Astrocyte (in vitro differentiated cells and primary cell): ENCODE measurements at regions not wholly inside any gene's neighbourhood (a gene's known extent, or its start where the extent isn't known, plus 50 kb on each side); places are given as distances from the start of the nearest gene placed in this dataset.
"Not testable (repeated sequence)": the region's sequence is repeated elsewhere in the genome, so short reads cannot be mapped to it uniquely, and the experiment has no call there.

ENCODE experiments used
- DNase-seq: peaks from one replicate; pipeline ENCODE4 v3.0.0-alpha.2; 2010; ENCODE audit warnings: low read depth
- FAIRE-seq: peaks from 2 replicates; lab custom pipeline; 2011; peaks lifted over from hg19 to GRCh38; lab: Jason Lieb, UNC
- H2AFZ ChIP-seq: 2 replicates; pipeline ENCODE4 v1.6.0; 2012; ENCODE audit warnings: low read depth, low read length, inconsistent platforms
- H3K27ac ChIP-seq: 2 replicates; pipeline ENCODE4 v1.5.1; 2011; ENCODE audit warnings: low read depth, low read length, inconsistent platforms
- H3K27me3 ChIP-seq: 2 replicates; pipeline ENCODE4 v1.6.0; 2011; ENCODE audit warnings: low read length, inconsistent platforms; ENCODE audit not compliant: insufficient read depth
- H3K36me3 ChIP-seq: 2 replicates; pipeline ENCODE4 v1.5.1; 2011; ENCODE audit warnings: low read length, inconsistent platforms; ENCODE audit not compliant: insufficient read depth
- H3K4me1 ChIP-seq: 2 replicates; pipeline ENCODE4 v1.5.1; 2011; ENCODE audit warnings: low read length, inconsistent platforms; ENCODE audit not compliant: insufficient read depth
- H3K4me2 ChIP-seq: 2 replicates; pipeline ENCODE4 v1.6.0; 2012; ENCODE audit warnings: low read length, inconsistent platforms
- H3K4me3 ChIP-seq: 2 replicates; pipeline ENCODE4 v1.5.1; 2011; ENCODE audit warnings: low read depth, mild to moderate bottlenecking, low read length, inconsistent platforms; ENCODE audit not compliant: insufficient read depth
- H3K79me2 ChIP-seq: 2 replicates; pipeline ENCODE4 v1.6.0; 2012; ENCODE audit warnings: mild to moderate bottlenecking, low read length, inconsistent platforms; ENCODE audit not compliant: insufficient read depth
- H3K9ac ChIP-seq: 2 replicates; pipeline ENCODE4 v1.6.0; 2012; ENCODE audit warnings: mild to moderate bottlenecking, low read length, inconsistent platforms
- H3K9me3 ChIP-seq: 2 replicates; pipeline ENCODE4 v1.5.1; 2012; ENCODE audit warnings: low read depth, mild to moderate bottlenecking, low read length, inconsistent platforms; ENCODE audit not compliant: insufficient read depth
- H4K20me1 ChIP-seq: 2 replicates; pipeline ENCODE4 v1.6.0; 2012; ENCODE audit warnings: low read length, inconsistent platforms; ENCODE audit not compliant: insufficient read depth
- H3K27ac Mint-ChIP-seq: one replicate; pipeline ENCODE4 v1.8.0; 2021; ENCODE audit warnings: mild to moderate bottlenecking, mixed read lengths; ENCODE audit not compliant: unreplicated experiment
- H3K27me3 Mint-ChIP-seq: one replicate; pipeline ENCODE4 v1.8.0; 2021; ENCODE audit warnings: low read depth, mixed read lengths; ENCODE audit not compliant: unreplicated experiment
- H3K36me3 Mint-ChIP-seq: one replicate; pipeline ENCODE4 v1.8.0; 2021; ENCODE audit warnings: low read depth, mixed read lengths; ENCODE audit not compliant: unreplicated experiment
- H3K4me1 Mint-ChIP-seq: one replicate; pipeline ENCODE4 v1.8.0; 2021; ENCODE audit warnings: low read depth, mixed read lengths; ENCODE audit not compliant: unreplicated experiment
- H3K4me3 Mint-ChIP-seq: one replicate; pipeline ENCODE4 v1.8.0; 2021; ENCODE audit warnings: mild to moderate bottlenecking, moderate library complexity, mixed read lengths; ENCODE audit not compliant: unreplicated experiment
- H3K9me3 Mint-ChIP-seq: one replicate; pipeline ENCODE4 v1.8.0; 2021; ENCODE audit warnings: mild to moderate bottlenecking, mixed read lengths; ENCODE audit not compliant: unreplicated experiment
- EZH2 ChIP-seq: IDR thresholded peaks from 2 replicates; pipeline ENCODE4 v1.6.1; 2012; ENCODE audit warnings: mild to moderate bottlenecking, low read length, inconsistent platforms; ENCODE audit not compliant: insufficient read depth
- TF ChIP-seq, protein P1 (sequence below): IDR thresholded peaks from 2 replicates; pipeline ENCODE4 v1.5.1; 2011; ENCODE audit warnings: low read depth, mild to moderate bottlenecking, inconsistent platforms, low read length, moderate library complexity; ENCODE audit not compliant: insufficient read depth

DNA sequence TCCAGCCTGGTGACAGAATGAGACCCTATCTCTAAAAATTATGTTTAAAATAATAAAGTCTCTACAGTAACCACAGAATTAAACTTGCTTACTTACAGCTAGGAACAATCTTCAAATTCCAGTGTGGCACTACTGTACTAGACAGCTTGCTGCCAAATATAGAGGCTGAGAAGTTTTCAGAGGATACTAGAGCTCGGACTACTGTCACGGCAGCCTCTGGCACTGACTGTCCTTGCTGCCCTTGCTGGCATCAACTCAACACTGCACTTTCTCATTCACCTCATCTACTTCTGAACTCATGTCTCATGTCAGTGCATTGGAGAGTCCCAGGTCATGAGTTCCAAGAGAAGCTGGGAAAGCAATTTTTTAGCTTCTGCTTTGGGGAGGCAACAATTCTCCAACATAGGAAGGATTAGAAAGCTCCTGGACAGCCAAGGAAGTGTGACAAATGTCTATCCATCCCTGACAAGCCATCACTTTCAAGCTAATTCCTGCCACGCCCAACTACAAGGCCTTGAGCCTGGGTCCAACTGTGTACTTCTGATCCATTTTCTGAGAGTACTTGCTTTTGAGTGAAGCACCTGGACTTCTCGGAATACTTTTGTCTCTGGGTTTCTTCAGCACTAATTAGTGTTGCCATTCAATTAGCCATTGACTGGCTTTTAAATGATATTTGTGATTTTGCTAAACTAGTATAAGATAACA lies 98.6 kb upstream of the NR3C2 start:
- no peaks in the 10 kb centered on the region for H3K27me3 ChIP-seq
- no peaks in the 10 kb centered on the region for H3K9me3 ChIP-seq
- Mint-ChIP-seq H3K9me3 (peaks cover under 1% of the 10 kb centered on the region), H3K27me3 (no peaks in the 10 kb centered on the region), H3K27ac (no peak overlapping the region), H3K36me3 (no peaks in the 10 kb centered on the region), H3K4me1 (no peaks in the 10 kb centered on the region), H3K4me3 (no peak overlapping the region)
- no peaks in the 10 kb centered on the region for H3K4me1 ChIP-seq
- no peak overlapping the region for H3K9ac ChIP-seq
- H3K4me2 ChIP-seq: no peak overlapping the region
- H3K36me3 ChIP-seq: no peaks in the 10 kb centered on the region
- H2AFZ ChIP-seq: no peak overlapping the region
- FAIRE-seq (no peak), DNase-seq (no peak)
- TF ChIP-seq EZH2: no peak
- TF ChIP-seq, protein P1, sequence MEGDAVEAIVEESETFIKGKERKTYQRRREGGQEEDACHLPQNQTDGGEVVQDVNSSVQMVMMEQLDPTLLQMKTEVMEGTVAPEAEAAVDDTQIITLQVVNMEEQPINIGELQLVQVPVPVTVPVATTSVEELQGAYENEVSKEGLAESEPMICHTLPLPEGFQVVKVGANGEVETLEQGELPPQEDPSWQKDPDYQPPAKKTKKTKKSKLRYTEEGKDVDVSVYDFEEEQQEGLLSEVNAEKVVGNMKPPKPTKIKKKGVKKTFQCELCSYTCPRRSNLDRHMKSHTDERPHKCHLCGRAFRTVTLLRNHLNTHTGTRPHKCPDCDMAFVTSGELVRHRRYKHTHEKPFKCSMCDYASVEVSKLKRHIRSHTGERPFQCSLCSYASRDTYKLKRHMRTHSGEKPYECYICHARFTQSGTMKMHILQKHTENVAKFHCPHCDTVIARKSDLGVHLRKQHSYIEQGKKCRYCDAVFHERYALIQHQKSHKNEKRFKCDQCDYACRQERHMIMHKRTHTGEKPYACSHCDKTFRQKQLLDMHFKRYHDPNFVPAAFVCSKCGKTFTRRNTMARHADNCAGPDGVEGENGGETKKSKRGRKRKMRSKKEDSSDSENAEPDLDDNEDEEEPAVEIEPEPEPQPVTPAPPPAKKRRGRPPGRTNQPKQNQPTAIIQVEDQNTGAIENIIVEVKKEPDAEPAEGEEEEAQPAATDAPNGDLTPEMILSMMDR: no peak
- no peaks in the 10 kb centered on the region for H3K79me2 ChIP-seq
- no peak overlapping the region for H3K27ac ChIP-seq
- H3K4me3 ChIP-seq: no peak overlapping the region
- H4K20me1 ChIP-seq: no peaks in the 10 kb centered on the region

GRCh38 chr4:148539387-148539786 lies 97.2 kb upstream of the NR3C2 start:
- H3K27ac ChIP-seq: no peak overlapping the region
- Mint-ChIP-seq H3K27ac (no peak overlapping the region), H3K4me1 (no peaks in the 10 kb centered on the region), H3K27me3 (no peaks in the 10 kb centered on the region), H3K4me3 (no peak overlapping the region), H3K9me3 (peaks cover 9% of the 10 kb centered on the region), H3K36me3 (no peaks in the 10 kb centered on the region)
- no peaks in the 10 kb centered on the region for H3K79me2 ChIP-seq
- no peak for DNase-seq
- no peaks in the 10 kb centered on the region for H3K4me1 ChIP-seq
- no peak overlapping the region for H3K4me3 ChIP-seq
- H3K27me3 ChIP-seq: no peaks in the 10 kb centered on the region
- H3K9me3 ChIP-seq: no peaks in the 10 kb centered on the region
- no peaks in the 10 kb centered on the region for H3K36me3 ChIP-seq
- no peak overlapping the region for H3K9ac ChIP-seq
- TF ChIP-seq, protein P1: no peak
- no peak for TF ChIP-seq EZH2
- H3K4me2 ChIP-seq: no peak overlapping the region
- no peaks in the 10 kb centered on the region for H4K20me1 ChIP-seq
- H2AFZ ChIP-seq: no peak overlapping the region
- FAIRE-seq: no peak

DNA sequence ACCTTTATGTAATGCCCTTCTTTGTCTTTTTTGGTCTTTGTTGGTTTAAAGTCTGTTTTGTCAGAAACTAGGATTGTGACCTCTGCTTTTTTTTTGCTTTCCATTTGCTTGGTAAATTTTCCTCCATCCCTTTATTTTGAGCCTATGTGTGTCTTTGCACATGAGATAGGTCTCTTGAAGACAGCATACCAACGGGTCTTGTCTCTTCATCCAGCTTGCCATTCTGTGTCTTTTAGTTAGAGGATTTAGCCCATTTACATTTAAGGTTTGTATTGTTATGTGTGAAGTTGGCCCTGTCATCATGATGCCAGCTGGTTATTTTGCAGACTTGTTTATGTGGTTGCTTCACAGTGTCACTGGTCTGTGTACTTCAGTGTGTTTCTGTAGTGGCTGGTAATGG lies 91.6 kb upstream of the NR3C2 start:
- not testable (repeated sequence) for FAIRE-seq, H3K4me3 ChIP-seq, H2AFZ ChIP-seq, H4K20me1 ChIP-seq, DNase-seq, H3K9me3 ChIP-seq, H3K36me3 Mint-ChIP-seq, H3K4me2 ChIP-seq, H3K79me2 ChIP-seq, H3K4me1 ChIP-seq, H3K27ac Mint-ChIP-seq, H3K27me3 ChIP-seq, H3K27ac ChIP-seq, H3K36me3 ChIP-seq, H3K27me3 Mint-ChIP-seq, H3K4me3 Mint-ChIP-seq, H3K4me1 Mint-ChIP-seq, H3K9ac ChIP-seq
- H3K9me3 Mint-ChIP-seq: peaks cover 22% of the 10 kb centered on the region
